IMR-90 (cell line): ENCODE measurements at regions not wholly inside any gene's neighbourhood (a gene's known extent, or its start where the extent isn't known, plus 50 kb on each side); places are given as distances from the start of the nearest gene placed in this dataset.

Experiments
- ATAC-seq: fragments of 200-7000 bp; cut with Tn5 transposase; 2 replicates; pipeline ENCODE4 v1.9.1; 2020; ENCODE audit warnings: low read depth, mild to moderate bottlenecking, moderate library complexity
- BruUV-seq: library from RNA; stranded (reverse); fragments of 400-500 nt; replicated peaks from 2 replicates; lab custom pipeline; 2021; lab: Mats Ljungman, UMichigan
- CTCF ChIA-PET: fragments of 300-600 bp; formaldehyde crosslinking; extraction: SDS; loops from one replicate; lab custom pipeline; 2021; ENCODE audit warnings: antibody characterized with exemption; lab: Yijun Ruan, JAX
- POLR2A ChIA-PET: fragments of 300-600 bp; sonication (Branson Sonifier 250); formaldehyde crosslinking; loops from one replicate; lab custom pipeline; 2022; ENCODE audit warnings: antibody characterized with exemption; ENCODE audit not compliant: unreplicated experiment; lab: Charles Lee
- DNase-seq: peaks from one replicate; pipeline ENCODE4 v3.0.0; 2013
- H2AFZ ChIP-seq: replicated peaks from 2 replicates; pipeline ENCODE3; 2013; ENCODE audit warnings: low read length, mild to moderate bottlenecking; ENCODE audit not compliant: poor library complexity
- H2AK5ac ChIP-seq: 2 replicates; pipeline ENCODE4 v1.6.1; 2013; ENCODE audit warnings: low read depth, low read length, inconsistent platforms
- H2AK9ac ChIP-seq: replicated peaks from 2 replicates; pipeline ENCODE3; 2013; ENCODE audit warnings: mild to moderate bottlenecking, low read depth, low read length, moderate library complexity; ENCODE audit not compliant: poor library complexity
- H2BK120ac ChIP-seq: 2 replicates; pipeline ENCODE4 v1.6.1; 2013; ENCODE audit warnings: low read depth, low read length, inconsistent platforms
- H2BK15ac ChIP-seq: 3 replicates; pipeline ENCODE4 v1.6.1; 2013; ENCODE audit warnings: low read depth, low read length, inconsistent platforms
- H2BK20ac ChIP-seq: 2 replicates; pipeline ENCODE4 v1.6.1; 2013; ENCODE audit warnings: low read depth, mild to moderate bottlenecking, inconsistent platforms, low read length, moderate library complexity
- H2BK5ac ChIP-seq: 2 replicates; pipeline ENCODE4 v1.6.1; 2013; ENCODE audit warnings: mild to moderate bottlenecking, low read depth, low read length, inconsistent platforms; ENCODE audit not compliant: poor library complexity, severe bottlenecking
- H3K14ac ChIP-seq: replicated peaks from 2 replicates; pipeline ENCODE4 v1.6.1; 2013; ENCODE audit warnings: low read depth, low read length, inconsistent platforms
- H3K18ac ChIP-seq: 2 replicates; pipeline ENCODE4 v1.6.1; 2013; ENCODE audit warnings: low read depth, low read length, control low read depth
- H3K23ac ChIP-seq: 2 replicates; pipeline ENCODE4 v1.6.1; 2013; ENCODE audit warnings: low read depth, low read length, inconsistent platforms
- H3K27ac ChIP-seq: 2 replicates; pipeline ENCODE4 v1.5.1; 2013; ENCODE audit warnings: mild to moderate bottlenecking, control low read depth, low read length; ENCODE audit not compliant: insufficient read depth
- H3K27me3 ChIP-seq: 2 replicates; pipeline ENCODE4 v1.6.1; 2013; ENCODE audit warnings: low read length; ENCODE audit not compliant: control insufficient read depth, insufficient read depth
- H3K36me3 ChIP-seq: 2 replicates; pipeline ENCODE4 v1.6.1; 2013; ENCODE audit warnings: low read length, mixed read lengths; ENCODE audit not compliant: control insufficient read depth, insufficient read depth
- H3K4ac ChIP-seq: 2 replicates; pipeline ENCODE4 v1.6.1; 2013; ENCODE audit warnings: low read depth, low read length, inconsistent platforms
- H3K4me1 ChIP-seq: 2 replicates; pipeline ENCODE4 v1.6.1; 2013; ENCODE audit warnings: low read length, mixed read lengths; ENCODE audit not compliant: control insufficient read depth, insufficient read depth
- H3K4me2 ChIP-seq: 2 replicates; pipeline ENCODE4 v1.6.1; 2013; ENCODE audit warnings: low read depth, mild to moderate bottlenecking, control low read depth, low read length, moderate library complexity
- H3K4me3 ChIP-seq: 2 replicates; pipeline ENCODE4 v1.5.1; 2013; ENCODE audit warnings: low read depth, mild to moderate bottlenecking, control low read depth, low read length, moderate library complexity; ENCODE audit not compliant: insufficient read depth
- H3K56ac ChIP-seq: 2 replicates; pipeline ENCODE4 v1.6.1; 2013; ENCODE audit warnings: low read length, inconsistent platforms; ENCODE audit not compliant: insufficient read depth; ENCODE audit errors: extremely low read depth
- H3K79me1 ChIP-seq, 2 experiments: 2 replicates each; pipeline ENCODE4 v1.6.1; 2013; ENCODE audit warnings: low read length in 2 of 2, inconsistent platforms in 1 of 2, low read depth in 1 of 2
- H3K9ac ChIP-seq: 2 replicates; pipeline ENCODE4 v1.6.1; 2013; ENCODE audit warnings: low read depth, low read length, control low read depth
- H3K9me1 ChIP-seq: 2 replicates; pipeline ENCODE4 v1.6.1; 2013; ENCODE audit warnings: low read length, inconsistent platforms; ENCODE audit not compliant: insufficient read depth
- H3K9me3 ChIP-seq: 2 replicates; pipeline ENCODE4 v1.6.1; 2013; ENCODE audit warnings: low read length; ENCODE audit not compliant: control insufficient read depth, insufficient read depth
- H4K20me1 ChIP-seq: 2 replicates; pipeline ENCODE4 v1.6.1; 2013; ENCODE audit warnings: low read length, inconsistent platforms; ENCODE audit not compliant: insufficient read depth
- H4K5ac ChIP-seq: 2 replicates; pipeline ENCODE4 v1.6.1; 2013; ENCODE audit warnings: mild to moderate bottlenecking, low read depth, low read length, control low read depth
- H4K8ac ChIP-seq, 2 experiments: 2 replicates each; pipeline ENCODE4 v1.6.1; 2013; ENCODE audit warnings: low read depth in 2 of 2, low read length in 2 of 2, control low read depth in 1 of 2, inconsistent platforms in 1 of 2
- H4K91ac ChIP-seq: 2 replicates; pipeline ENCODE4 v1.6.1; 2013; ENCODE audit warnings: low read depth, low read length, inconsistent platforms; ENCODE audit not compliant: insufficient read depth
- BHLHE40 ChIP-seq: fragments of 150-350 bp; IDR thresholded peaks from 2 replicates; pipeline ENCODE4 v1.6.1; 2016; ENCODE audit warnings: mild to moderate bottlenecking, low read depth, low read length
- CEBPB ChIP-seq: IDR thresholded peaks from 2 replicates; pipeline ENCODE4 v1.6.1; 2012; ENCODE audit warnings: low read depth, low read length, improper control_type of control experiment
- CHD1 ChIP-seq: IDR thresholded peaks from 2 replicates; pipeline ENCODE4 v1.6.1; 2012; ENCODE audit warnings: low read depth, low read length, improper control_type of control experiment
- FOS ChIP-seq: fragments of 150-350 bp; IDR thresholded peaks from 2 replicates; pipeline ENCODE4 v1.6.1; 2016; ENCODE audit warnings: low read depth, low read length
- MAFK ChIP-seq: IDR thresholded peaks from 2 replicates; pipeline ENCODE4 v1.6.1; 2012; ENCODE audit warnings: low read depth, low read length, improper control_type of control experiment
- NFE2L2 ChIP-seq: fragments of 150-350 bp; IDR thresholded peaks from 2 replicates; pipeline ENCODE4 v1.6.1; 2016; ENCODE audit warnings: low read depth, mild to moderate bottlenecking, low read length
- POLR2A ChIP-seq: IDR thresholded peaks from 2 replicates; pipeline ENCODE4 v1.6.1; 2012; ENCODE audit warnings: mild to moderate bottlenecking, low read depth, low read length
- RAD21 ChIP-seq: IDR thresholded peaks from 2 replicates; pipeline ENCODE4 v1.6.1; 2012; ENCODE audit warnings: low read length, improper control_type of control experiment
- RCOR1 ChIP-seq: IDR thresholded peaks from 2 replicates; pipeline ENCODE4 v1.6.1; 2012; ENCODE audit warnings: mild to moderate bottlenecking, low read length, improper control_type of control experiment; ENCODE audit not compliant: insufficient replicate concordance
- RFX5 ChIP-seq: IDR thresholded peaks from 2 replicates; pipeline ENCODE4 v1.8.0; 2012; ENCODE audit warnings: low read depth, mild to moderate bottlenecking, low read length, moderate library complexity
- WGBS, 2 experiments: methylation state at CpG; one replicate each; pipeline versions ENCODE4 v1.1.5 to v1.1.7; 2013; ENCODE audit warnings: missing lambda C conversion rate in 2 of 2; ENCODE audit not compliant: insufficient read length in 1 of 2; ENCODE audit errors: extremely low coverage in 2 of 2; 5-methylcytosine and 5-hydroxymethylcytosine counted together
- dilution Hi-C: fragments of 300-500 bp; cut with HindIII; formaldehyde crosslinking; loops from one replicate; pipeline ENCODE4 v1.14.3; 2018; ENCODE audit warnings: low sequenced_read_pairs; ENCODE audit not compliant: unreplicated experiment
- in situ Hi-C: fragments of 300-500 bp; cut with MboI; formaldehyde crosslinking; loops from 3 replicates; pipeline ENCODE4 v1.14.3; 2019; ENCODE audit warnings: low sequenced_read_pairs, inconsistent platforms, mixed read lengths
- intact Hi-C: fragments of 100-400 bp; cut with micrococcal nuclease; formaldehyde crosslinking; loops from 2 replicates; pipeline ENCODE4 v1.10.0; 2022
- TF ChIP-seq, protein P1 (sequence below): conservative IDR thresholded peaks from 2 replicates; pipeline ENCODE4 v1.5.1; 2012; ENCODE audit warnings: mild to moderate bottlenecking, low read depth, low read length, improper control_type of control experiment

DNA sequence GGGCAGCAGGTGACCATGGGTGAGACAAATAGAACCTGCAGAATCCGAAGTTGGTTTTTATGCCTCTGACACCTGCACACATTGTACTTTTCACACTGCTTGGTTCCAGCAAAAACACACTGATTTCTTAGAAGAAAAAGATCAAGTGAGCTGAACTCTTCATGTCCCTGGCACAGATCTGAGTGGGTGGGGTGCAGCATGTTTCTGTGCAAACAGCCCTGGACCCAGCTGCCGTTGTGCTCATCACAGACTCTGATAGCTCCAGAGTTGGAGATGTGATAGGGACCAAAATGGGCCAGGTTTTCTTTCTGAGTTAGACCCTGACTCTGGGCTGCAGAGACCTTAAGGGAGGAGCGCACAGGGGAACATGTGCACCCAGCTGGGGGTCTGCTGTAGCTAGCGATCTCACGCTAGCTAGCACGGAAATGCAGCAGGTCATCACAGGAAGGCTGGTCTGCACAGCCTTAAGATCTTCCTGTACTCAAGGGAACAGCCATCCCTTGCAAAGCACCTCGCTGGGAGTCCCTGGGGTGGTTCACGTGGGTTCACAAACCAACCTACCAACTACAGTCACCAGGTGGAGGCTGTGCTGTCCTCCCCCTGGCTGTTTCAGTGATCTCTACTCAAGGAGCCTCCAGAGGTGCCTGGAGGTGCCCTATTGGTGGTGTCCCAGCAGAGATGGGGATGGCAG lies 291.1 kb downstream of the PTPRU start:
- dilution Hi-C loops = no loop called here

More for the DNA sequence above, 291.1 kb downstream of the PTPRU start:
- Histone ChIP-seq H2AK9ac (no peak overlapping the region), H3K36me3 (no peaks in the 10 kb centered on the region), H3K79me1 (no peaks in the 10 kb centered on the region), H4K8ac (no peak overlapping the region), H3K27me3 (peaks cover 3% of the 10 kb centered on the region), H3K23ac (no peak overlapping the region), H2AFZ (no peak overlapping the region), H2AK5ac (no peak overlapping the region), H3K18ac (no peak overlapping the region), H3K9me1 (no peaks in the 10 kb centered on the region), H3K4me1 (no peaks in the 10 kb centered on the region), H3K9me3 (no peaks in the 10 kb centered on the region), H4K20me1 (no peaks in the 10 kb centered on the region), H4K5ac (no peak overlapping the region), H3K27ac (no peak overlapping the region), H2BK120ac (no peak overlapping the region), H3K14ac (no peak overlapping the region), H3K4me3 (no peak overlapping the region), H3K4ac (no peak overlapping the region), H2BK5ac (no peak overlapping the region), H4K91ac (no peak overlapping the region), H2BK15ac (no peak overlapping the region), H2BK20ac (no peak overlapping the region), H3K4me2 (no peak overlapping the region), H3K56ac (no peak overlapping the region), H3K9ac (no peak overlapping the region)
- POLR2A ChIA-PET = no interaction called here
- in situ Hi-C loops (no loop called here), intact Hi-C loops (no loop called here)
- ATAC-seq = no peak
- BruUV-seq = no TSS peak
- CTCF ChIA-PET = no interaction called here
- 60% methylated on average over 1 of the region's 8 CpGs; no CpG with 5 or more reads in 1 of the 2 experiments for WGBS, 2 experiments
- no peak for DNase-seq
- no peak for TF ChIP-seq BHLHE40
- TF ChIP-seq CEBPB = no peak
- no peak for TF ChIP-seq NFE2L2
- no peak for TF ChIP-seq CHD1
- TF ChIP-seq, protein P1, sequence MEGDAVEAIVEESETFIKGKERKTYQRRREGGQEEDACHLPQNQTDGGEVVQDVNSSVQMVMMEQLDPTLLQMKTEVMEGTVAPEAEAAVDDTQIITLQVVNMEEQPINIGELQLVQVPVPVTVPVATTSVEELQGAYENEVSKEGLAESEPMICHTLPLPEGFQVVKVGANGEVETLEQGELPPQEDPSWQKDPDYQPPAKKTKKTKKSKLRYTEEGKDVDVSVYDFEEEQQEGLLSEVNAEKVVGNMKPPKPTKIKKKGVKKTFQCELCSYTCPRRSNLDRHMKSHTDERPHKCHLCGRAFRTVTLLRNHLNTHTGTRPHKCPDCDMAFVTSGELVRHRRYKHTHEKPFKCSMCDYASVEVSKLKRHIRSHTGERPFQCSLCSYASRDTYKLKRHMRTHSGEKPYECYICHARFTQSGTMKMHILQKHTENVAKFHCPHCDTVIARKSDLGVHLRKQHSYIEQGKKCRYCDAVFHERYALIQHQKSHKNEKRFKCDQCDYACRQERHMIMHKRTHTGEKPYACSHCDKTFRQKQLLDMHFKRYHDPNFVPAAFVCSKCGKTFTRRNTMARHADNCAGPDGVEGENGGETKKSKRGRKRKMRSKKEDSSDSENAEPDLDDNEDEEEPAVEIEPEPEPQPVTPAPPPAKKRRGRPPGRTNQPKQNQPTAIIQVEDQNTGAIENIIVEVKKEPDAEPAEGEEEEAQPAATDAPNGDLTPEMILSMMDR = no peak
- no peak for TF ChIP-seq FOS
- no peak for TF ChIP-seq RFX5
- TF ChIP-seq RCOR1 = no peak
- TF ChIP-seq POLR2A = no peak
- no peak for TF ChIP-seq RAD21
- no peak for TF ChIP-seq MAFK
